Cardiac fibroblast (primary cell): ENCODE measurements at regions not wholly inside any gene's neighbourhood (a gene's known extent, or its start where the extent isn't known, plus 50 kb on each side); places are given as distances from the start of the nearest gene placed in this dataset.
"Not testable (repeated sequence)": the region's sequence is repeated elsewhere in the genome, so short reads cannot be mapped to it uniquely, and the experiment has no call there.

Experiments used
- DNase-seq, 2 donors: peaks; one replicate each; pipeline versions ENCODE4 v3.0.0 to v3.0.0-alpha.2; 2010; ENCODE audit warnings: low read depth in 2 of 2
- H3K4me3 ChIP-seq, 2 donors: replicated peaks in 1 of 2; 1 replicate in 1 of 2; 2 replicates in 1 of 2; pipeline ENCODE4 v1.5.1; 2011; ENCODE audit warnings: low read depth in 2 of 2, low read length in 2 of 2, mild to moderate bottlenecking in 2 of 2, moderate library complexity in 1 of 2
- CTCF ChIP-seq: IDR thresholded peaks from one replicate; pipeline ENCODE4 v1.5.1; 2011; ENCODE audit warnings: low read depth, mild to moderate bottlenecking, low read length, inconsistent platforms

GRCh38 chr4:130035391-130035790 lies 939.4 kb downstream of the C4orf33 start:
- TF ChIP-seq CTCF = no peak
- no peak for DNase-seq
- no peak overlapping the region for H3K4me3 ChIP-seq

- DNase-seq, H3K4me3 ChIP-seq: not testable (repeated sequence)
Observed at GRCh38 chr4:130037866-130038265, 941.9 kb downstream of the C4orf33 start.

GRCh38 chr4:130038540-130038939 lies 942.6 kb downstream of the C4orf33 start:
- not testable (repeated sequence) for H3K4me3 ChIP-seq, DNase-seq

- no peak for DNase-seq
- TF ChIP-seq CTCF = no peak
- H3K4me3 ChIP-seq = no peak overlapping the region
Observed at GRCh38 chr4:130043732-130044160, 947.8 kb downstream of the C4orf33 start.

- DNase-seq = no peak
- no peak for TF ChIP-seq CTCF
- H3K4me3 ChIP-seq = no peak overlapping the region
Observed at GRCh38 chr4:130044788-130045531, 949.0 kb downstream of the C4orf33 start.

- no peak overlapping the region for H3K4me3 ChIP-seq
- no peak for TF ChIP-seq CTCF
- DNase-seq = no peak
Observed at GRCh38 chr4:130053723-130054122, 957.8 kb downstream of the C4orf33 start.

GRCh38 chr4:130054908-130055307 lies 959.0 kb downstream of the C4orf33 start:
- no peak overlapping the region for H3K4me3 ChIP-seq
- no peak for DNase-seq
- no peak for TF ChIP-seq CTCF

- TF ChIP-seq CTCF = no peak
- H3K4me3 ChIP-seq = no peak overlapping the region
- DNase-seq = no peak
Observed at GRCh38 chr4:130056286-130056685, 960.3 kb downstream of the C4orf33 start.
